GM12873 (cell line): ENCODE measurements at regions not wholly inside any gene's neighbourhood (a gene's known extent, or its start where the extent isn't known, plus 50 kb on each side); places are given as distances from the start of the nearest gene placed in this dataset.

Experiments used
- TF ChIP-seq, protein P1 (sequence below): IDR thresholded peaks from 2 replicates; pipeline ENCODE4 v1.5.1; 2012; ENCODE audit warnings: low read depth, mild to moderate bottlenecking, moderate library complexity, low read length, control low read depth; ENCODE audit not compliant: insufficient read depth; ENCODE audit errors: missing control alignments

DNA sequence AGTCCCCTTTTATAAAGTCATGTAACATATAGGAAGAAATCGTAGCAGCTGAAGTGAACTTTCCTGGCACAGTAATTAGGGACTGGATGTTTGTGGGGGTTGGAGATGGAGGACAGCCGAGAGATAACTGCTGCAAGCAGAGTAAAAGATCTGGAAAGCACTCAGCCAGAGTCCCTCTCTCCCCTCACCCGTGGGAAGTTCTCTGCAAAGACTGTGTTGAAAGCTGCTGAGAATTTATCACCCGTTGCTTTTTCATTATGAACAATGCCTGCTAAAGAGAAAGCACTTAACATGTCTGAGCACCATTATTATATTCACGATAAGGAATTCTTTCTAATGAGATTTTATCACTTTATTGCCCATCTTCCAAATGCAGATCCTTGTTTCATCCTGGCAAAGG, 248.8 kb downstream of the SHOX2 start:
- TF ChIP-seq, protein P1, sequence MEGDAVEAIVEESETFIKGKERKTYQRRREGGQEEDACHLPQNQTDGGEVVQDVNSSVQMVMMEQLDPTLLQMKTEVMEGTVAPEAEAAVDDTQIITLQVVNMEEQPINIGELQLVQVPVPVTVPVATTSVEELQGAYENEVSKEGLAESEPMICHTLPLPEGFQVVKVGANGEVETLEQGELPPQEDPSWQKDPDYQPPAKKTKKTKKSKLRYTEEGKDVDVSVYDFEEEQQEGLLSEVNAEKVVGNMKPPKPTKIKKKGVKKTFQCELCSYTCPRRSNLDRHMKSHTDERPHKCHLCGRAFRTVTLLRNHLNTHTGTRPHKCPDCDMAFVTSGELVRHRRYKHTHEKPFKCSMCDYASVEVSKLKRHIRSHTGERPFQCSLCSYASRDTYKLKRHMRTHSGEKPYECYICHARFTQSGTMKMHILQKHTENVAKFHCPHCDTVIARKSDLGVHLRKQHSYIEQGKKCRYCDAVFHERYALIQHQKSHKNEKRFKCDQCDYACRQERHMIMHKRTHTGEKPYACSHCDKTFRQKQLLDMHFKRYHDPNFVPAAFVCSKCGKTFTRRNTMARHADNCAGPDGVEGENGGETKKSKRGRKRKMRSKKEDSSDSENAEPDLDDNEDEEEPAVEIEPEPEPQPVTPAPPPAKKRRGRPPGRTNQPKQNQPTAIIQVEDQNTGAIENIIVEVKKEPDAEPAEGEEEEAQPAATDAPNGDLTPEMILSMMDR: no peak

DNA sequence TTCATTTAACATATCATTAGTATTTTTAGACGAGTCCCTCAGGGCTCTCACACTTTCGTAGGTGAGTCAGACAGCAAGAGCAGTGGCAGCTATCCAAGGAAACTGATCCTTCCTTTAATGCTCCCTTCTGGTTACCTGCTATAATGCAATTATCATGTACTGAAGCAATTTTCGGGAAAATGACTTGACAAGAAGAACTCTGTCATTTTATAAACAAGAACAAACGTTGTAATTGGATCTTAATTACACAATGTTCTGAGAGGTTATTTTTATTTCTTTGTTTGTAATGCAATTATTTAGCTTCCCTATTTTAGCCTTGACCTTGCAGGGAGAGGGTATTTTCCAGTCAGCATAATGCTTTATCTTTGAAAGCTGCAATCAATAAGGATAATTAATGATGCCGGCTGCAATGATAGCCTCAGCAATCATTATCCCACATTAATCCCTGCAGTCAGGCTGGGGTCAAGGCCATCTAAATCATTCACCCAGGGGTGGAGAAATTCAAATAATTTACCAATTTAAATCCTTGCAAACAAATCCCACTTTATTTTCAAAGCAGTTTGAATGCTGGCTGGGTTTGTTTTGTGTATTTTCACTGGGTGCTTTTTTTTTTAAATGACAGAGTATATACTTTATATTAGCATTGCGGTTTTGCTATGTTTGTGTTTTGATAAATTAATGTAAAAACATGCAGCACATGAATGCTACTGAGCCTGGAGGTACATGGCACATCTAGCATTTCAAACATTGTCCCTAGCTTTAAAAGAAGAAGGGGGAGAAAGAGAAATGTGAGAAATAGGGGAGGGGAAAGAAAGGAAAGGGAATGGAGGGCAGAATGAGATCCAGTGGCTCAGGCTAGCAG, 249.9 kb downstream of the SHOX2 start:
- TF ChIP-seq, protein P1: no peak

DNA sequence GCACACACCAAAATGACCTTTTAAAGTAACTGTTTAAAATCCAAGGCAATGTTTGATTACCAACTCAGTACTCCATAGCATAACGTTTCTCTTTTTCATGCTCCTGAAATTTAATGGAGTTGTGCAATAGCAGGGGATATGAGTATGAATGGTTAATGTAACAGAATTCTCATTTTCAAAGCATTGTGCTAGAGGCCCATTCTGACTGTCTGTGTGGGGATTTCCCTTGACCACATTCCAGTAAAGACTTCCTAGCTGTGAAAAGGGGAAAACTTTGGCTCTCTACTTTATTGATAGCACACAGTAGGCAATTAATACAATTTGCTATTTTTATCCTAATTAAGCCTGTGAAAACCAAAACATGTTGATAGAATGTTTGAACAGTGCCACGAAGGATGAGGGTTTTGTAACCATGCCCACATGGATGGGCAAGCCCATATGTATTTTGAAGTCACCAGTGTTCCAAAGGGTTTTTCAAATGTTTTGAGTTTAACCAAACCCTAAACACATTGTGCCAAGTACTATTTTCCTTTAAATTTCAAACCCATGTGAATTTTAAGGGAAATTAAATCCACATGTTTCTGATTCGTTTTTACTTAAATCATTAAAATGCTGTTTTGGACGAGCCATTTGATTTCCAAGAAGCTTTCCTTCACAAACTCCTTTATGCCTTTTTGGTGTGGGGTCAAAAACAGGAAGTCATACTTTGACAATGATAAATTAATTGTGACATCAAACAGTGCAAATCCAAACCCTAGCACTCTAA, 261.2 kb downstream of the SHOX2 start:
- TF ChIP-seq, protein P1: no peak

DNA sequence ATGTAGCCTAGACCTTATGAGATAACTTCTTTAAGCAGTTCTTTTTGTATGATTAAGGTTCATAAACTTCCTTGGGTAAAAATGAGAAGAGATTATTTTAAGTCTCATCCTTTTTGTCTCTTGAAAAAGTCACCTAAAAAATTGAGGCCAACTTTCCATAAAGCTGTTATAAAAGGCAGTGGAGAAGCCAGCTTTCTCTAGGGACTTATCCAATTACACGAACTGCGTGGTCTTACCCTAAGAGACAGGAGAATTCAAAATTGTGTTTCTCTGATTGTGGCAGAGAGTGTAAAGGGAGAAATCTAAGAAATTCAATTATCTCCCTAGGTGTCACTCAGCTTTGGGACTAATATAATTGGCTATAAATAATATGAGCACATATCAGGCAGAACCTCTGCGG, 262.0 kb downstream of the SHOX2 start:
- TF ChIP-seq, protein P1: no peak

DNA sequence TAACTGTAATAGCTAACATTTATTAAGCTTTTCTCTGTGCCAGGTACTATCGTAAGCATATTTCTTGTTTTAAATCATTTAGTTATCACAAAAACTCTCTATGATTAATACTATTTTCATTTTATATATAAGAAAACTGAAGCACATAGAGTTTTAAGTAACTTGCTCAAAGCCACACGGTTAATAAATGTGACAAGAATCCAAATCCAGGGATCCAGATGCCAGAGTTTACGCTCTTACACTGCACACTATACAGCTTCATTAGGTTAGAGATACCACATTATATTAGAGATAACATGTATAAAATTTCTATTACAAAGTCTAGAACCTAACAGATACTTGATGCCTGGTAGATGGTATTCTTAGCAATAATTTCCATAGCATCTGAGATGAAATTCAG, 265.2 kb downstream of the SHOX2 start:
- TF ChIP-seq, protein P1: no peak

DNA sequence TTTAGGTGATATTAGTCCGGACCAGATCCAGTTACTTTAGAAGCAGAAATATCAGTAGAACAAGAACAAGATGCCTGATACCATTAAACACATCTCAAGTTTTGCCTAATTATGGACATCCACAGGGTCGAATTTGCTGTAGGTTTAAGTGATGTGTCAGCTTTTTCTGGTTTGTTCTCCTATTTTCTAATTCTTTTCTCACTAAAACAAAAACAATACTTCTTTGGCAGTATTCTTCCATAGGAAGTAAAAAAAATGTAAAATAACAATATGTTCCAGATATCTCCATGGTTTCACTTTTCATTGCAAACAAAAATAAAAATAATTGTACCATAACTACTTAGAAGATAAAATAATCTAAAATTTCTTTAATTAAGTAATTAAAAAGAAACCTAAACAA, 265.7 kb downstream of the SHOX2 start:
- TF ChIP-seq, protein P1: no peak

DNA sequence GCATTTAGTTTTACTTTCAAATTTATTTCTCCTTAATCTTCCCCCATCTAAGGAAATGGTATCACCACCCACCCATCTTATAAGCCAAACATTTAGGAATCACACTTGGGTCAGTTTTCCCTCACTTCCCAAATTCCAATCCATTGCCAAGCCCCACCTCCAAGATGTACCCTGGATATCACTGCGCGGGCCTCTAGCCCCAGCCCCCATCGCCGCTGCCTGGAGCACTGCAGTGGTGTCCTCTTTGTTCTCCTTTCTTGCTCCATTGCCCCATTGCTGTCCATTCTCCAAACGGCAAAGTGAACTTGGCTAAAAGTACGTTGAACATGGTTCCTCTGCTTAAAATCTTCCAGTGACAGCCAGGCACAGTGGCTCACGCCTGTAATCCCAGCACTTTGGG, 267.8 kb downstream of the SHOX2 start:
- TF ChIP-seq, protein P1: no peak
